ENCODE measurements at regions not wholly inside any gene's neighbourhood (a gene's known extent, or its start where the extent isn't known, plus 50 kb on each side); places are given as distances from the start of the nearest gene placed in this dataset.

GRCh38 chr11:105388006-105388405, 221.9 kb upstream of the GRIA4 start:
- Histone ChIP-seq H3K27ac (ENCODE audit: low read depth, low read length) (no peak overlapping the region), H3K9me3 (ENCODE audit: control insufficient read depth in 1 of 2, insufficient read depth in 1 of 2, low read depth in 1 of 2, low read length in 2 of 2) (no peaks in the 10 kb centered on the region), H3K4me2 (ENCODE audit: low read length) (no peak overlapping the region), H2AFZ (ENCODE audit: low read depth, low read length, poor library complexity, severe bottlenecking) (no peak overlapping the region), H3K27me3 (ENCODE audit: insufficient read depth, low read length) (no peaks in the 10 kb centered on the region), H3K4me3 (replicated peaks in 1 of 2; ENCODE audit: low read depth in 1 of 2, low read length in 2 of 2) (no peak overlapping the region), H4K20me1 (ENCODE audit: insufficient read depth) (no peaks in the 10 kb centered on the region), H3K9ac (ENCODE audit: low read length) (no peak overlapping the region), H3K79me2 (ENCODE audit: insufficient read depth, low read length) (no peaks in the 10 kb centered on the region), H3K9me2 (ENCODE audit: insufficient read depth) (no peaks in the 10 kb centered on the region; the same call in 1 of the 2 replicates), H3K36me3 (ENCODE audit: control insufficient read depth in 1 of 2, insufficient read depth in 2 of 2, low read length in 2 of 2) (no peaks in the 10 kb centered on the region), H3K4me1 (ENCODE audit: control insufficient read depth in 1 of 2, insufficient read depth in 2 of 2, low read length in 2 of 2) (no peaks in the 10 kb centered on the region)
- POLR2A ChIA-PET, result no interaction called here
- RAD21 ChIA-PET (ENCODE audit: low non-redundant PET in 1 of 2, low total read pairs in 2 of 2, uncharacterized antibody in 2 of 2, unreplicated experiment in 2 of 2), result no interaction called here
- CTCF ChIA-PET, result no interaction called here
- BruUV-seq (replicated peaks), result no TSS peak
- no peak for TF ChIP-seq EGR1 (IDR thresholded peaks at IDR 0.05; ENCODE audit: low read depth)
- no peak for TF ChIP-seq ZFX (IDR thresholded peaks at IDR 0.05)
- TF ChIP-seq ELF1 (IDR thresholded peaks at IDR 0.05; ENCODE audit: borderline replicate concordance, low read depth), result no peak
- no peak for TF ChIP-seq CEBPB (IDR thresholded peaks at IDR 0.05; ENCODE audit: low read depth)
- TF ChIP-seq REST (IDR thresholded peaks at IDR 0.05; ENCODE audit: low read depth), result no peak
- TF ChIP-seq SP1 (IDR thresholded peaks at IDR 0.05; ENCODE audit: low read depth), result no peak
- no peak for TF ChIP-seq TCF7L2 (IDR thresholded peaks at IDR 0.05; ENCODE audit: borderline replicate concordance, extremely low read depth, insufficient read depth, insufficient read length)
- no peak for TF ChIP-seq MAX (IDR thresholded peaks at IDR 0.05)
- no peak for TF ChIP-seq SIN3A (IDR thresholded peaks at IDR 0.05; ENCODE audit: low read depth)
- TF ChIP-seq ZNF274 (IDR thresholded peaks at IDR 0.05; ENCODE audit: low read depth, low read length), result no peak
- TF ChIP-seq EZH2phosphoT487 (IDR thresholded peaks at IDR 0.05; ENCODE audit: borderline replicate concordance), result no peak
- TF ChIP-seq RAD21 (IDR thresholded peaks at IDR 0.05; ENCODE audit: low read depth), result no peak
- TF ChIP-seq CTCF (IDR thresholded peaks at IDR 0.05 in 2 of 3, conservative IDR thresholded peaks at IDR 0.05 in 1 of 3; ENCODE audit: borderline replicate concordance in 1 of 3, insufficient read depth in 1 of 3, low read depth in 2 of 3, low read length in 2 of 3), result no peak
- no peak for TF ChIP-seq EZH2 (IDR thresholded peaks at IDR 0.05)
- TF ChIP-seq JUND (IDR thresholded peaks at IDR 0.05), result no peak
- DNase-seq (ENCODE audit: low read depth, low spot score) (no peak), ATAC-seq (no peak)
- intact Hi-C loops (cut with micrococcal nuclease), result no loop called here

All from HCT116 (cell line).